NCI-H1092 (cell line): ENCODE measurements at regions not wholly inside any gene's neighbourhood (a gene's known extent, or its start where the extent isn't known, plus 50 kb on each side); places are given as distances from the start of the nearest gene placed in this dataset.
A peak's percentile ranks its signal among the peaks of the same experiment; 100 is the strongest.

ENCODE experiments used
- DNase-seq: peaks from one replicate; lab custom pipeline; 2025; lab: John Stamatoyannopoulos, UW

- no peak for DNase-seq
Observed at GRCh38 chr18:55849391-55849790, 261.4 kb upstream of the TCF4 start.

- DNase-seq = no peak
Observed at GRCh38 chr18:55847960-55848359, 260.0 kb upstream of the TCF4 start.

GRCh38 chr18:55845221-55845620 lies 257.2 kb upstream of the TCF4 start:
- no peak for DNase-seq

GRCh38 chr18:55844382-55844781 lies 256.4 kb upstream of the TCF4 start:
- no peak for DNase-seq

- no peak for DNase-seq
Observed at GRCh38 chr18:55841314-55841713, 253.3 kb upstream of the TCF4 start.

- DNase-seq = no peak
Observed at GRCh38 chr18:55840601-55841170, 252.7 kb upstream of the TCF4 start.

GRCh38 chr18:55839343-55839742 lies 251.4 kb upstream of the TCF4 start:
- DNase-seq = no peak

GRCh38 chr18:55838841-55839240 lies 250.8 kb upstream of the TCF4 start:
- no peak for DNase-seq

- DNase-seq = no peak
Observed at GRCh38 chr18:55838319-55838718, 250.3 kb upstream of the TCF4 start.

GRCh38 chr18:55833543-55833942 lies 245.6 kb upstream of the TCF4 start:
- DNase-seq = no peak

GRCh38 chr18:55830544-55830943 lies 242.6 kb upstream of the TCF4 start:
- DNase-seq = no peak

GRCh38 chr18:55821219-55821618 lies 233.2 kb upstream of the TCF4 start:
- no peak for DNase-seq

- DNase-seq = no peak
Observed at GRCh38 chr18:55819448-55819847, 231.5 kb upstream of the TCF4 start.

GRCh38 chr18:55818284-55818683 lies 230.3 kb upstream of the TCF4 start:
- DNase-seq = no peak

GRCh38 chr18:55811925-55812324 lies 223.9 kb upstream of the TCF4 start:
- no peak for DNase-seq

GRCh38 chr18:55805666-55806065 lies 217.7 kb upstream of the TCF4 start:
- no peak for DNase-seq

GRCh38 chr18:55795101-55795669 lies 207.2 kb upstream of the TCF4 start:
- DNase-seq = no peak

GRCh38 chr18:55794288-55795052 lies 206.5 kb upstream of the TCF4 start:
- DNase-seq = no peak

GRCh38 chr18:55790296-55790695 lies 202.3 kb upstream of the TCF4 start:
- DNase-seq = no peak

- no peak for DNase-seq
Observed at GRCh38 chr18:55787536-55788073, 199.6 kb upstream of the TCF4 start.

- no peak for DNase-seq
Observed at GRCh38 chr18:55786651-55787272, 198.8 kb upstream of the TCF4 start.

- DNase-seq = no peak
Observed at GRCh38 chr18:55783921-55784320, 195.9 kb upstream of the TCF4 start.

GRCh38 chr18:55781481-55781957 lies 193.5 kb upstream of the TCF4 start:
- DNase-seq = peak; percentile 42
